ENCODE measurements at regions not wholly inside any gene's neighbourhood (a gene's known extent, or its start where the extent isn't known, plus 50 kb on each side); places are given as distances from the start of the nearest gene placed in this dataset.
"Not testable (repeated sequence)": the region's sequence is repeated elsewhere in the genome, so short reads cannot be mapped to it uniquely, and the experiment has no call there.

DNA sequence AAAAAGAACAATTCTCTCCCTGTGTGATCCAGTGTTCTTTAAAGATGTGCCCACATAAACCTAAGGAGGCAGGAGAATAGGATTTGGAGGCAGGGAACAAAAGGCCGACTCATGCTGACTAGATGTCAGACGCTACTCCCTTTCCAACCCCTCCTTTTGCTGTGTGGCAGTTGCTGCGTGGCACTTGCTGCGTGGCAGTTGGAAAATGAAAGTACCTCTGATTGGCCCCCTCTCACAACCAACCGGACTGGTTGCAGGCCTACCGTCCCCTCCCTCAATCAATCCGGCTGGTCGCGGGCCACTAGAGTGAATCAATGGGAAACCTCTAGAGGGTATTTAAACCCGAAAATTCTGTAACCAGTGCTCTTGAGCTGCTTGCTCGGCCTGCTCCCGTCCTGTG, 551.0 kb downstream of the KIF4B start:
- TF ChIP-seq EZH2 (IDR thresholded peaks at IDR 0.05; ENCODE audit: borderline replicate concordance, low read depth, low read length, severe bottlenecking) = no peak
- TF ChIP-seq, protein P1, sequence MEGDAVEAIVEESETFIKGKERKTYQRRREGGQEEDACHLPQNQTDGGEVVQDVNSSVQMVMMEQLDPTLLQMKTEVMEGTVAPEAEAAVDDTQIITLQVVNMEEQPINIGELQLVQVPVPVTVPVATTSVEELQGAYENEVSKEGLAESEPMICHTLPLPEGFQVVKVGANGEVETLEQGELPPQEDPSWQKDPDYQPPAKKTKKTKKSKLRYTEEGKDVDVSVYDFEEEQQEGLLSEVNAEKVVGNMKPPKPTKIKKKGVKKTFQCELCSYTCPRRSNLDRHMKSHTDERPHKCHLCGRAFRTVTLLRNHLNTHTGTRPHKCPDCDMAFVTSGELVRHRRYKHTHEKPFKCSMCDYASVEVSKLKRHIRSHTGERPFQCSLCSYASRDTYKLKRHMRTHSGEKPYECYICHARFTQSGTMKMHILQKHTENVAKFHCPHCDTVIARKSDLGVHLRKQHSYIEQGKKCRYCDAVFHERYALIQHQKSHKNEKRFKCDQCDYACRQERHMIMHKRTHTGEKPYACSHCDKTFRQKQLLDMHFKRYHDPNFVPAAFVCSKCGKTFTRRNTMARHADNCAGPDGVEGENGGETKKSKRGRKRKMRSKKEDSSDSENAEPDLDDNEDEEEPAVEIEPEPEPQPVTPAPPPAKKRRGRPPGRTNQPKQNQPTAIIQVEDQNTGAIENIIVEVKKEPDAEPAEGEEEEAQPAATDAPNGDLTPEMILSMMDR (IDR thresholded peaks at IDR 0.05; ENCODE audit: borderline replicate concordance, extremely low read depth, low read length, poor library complexity, severe bottlenecking) = no peak
- H3K4me3 ChIP-seq (ENCODE audit: low read depth in 1 of 2, low read length in 2 of 2) = no peak overlapping the region
- no peak for DNase-seq

DNA sequence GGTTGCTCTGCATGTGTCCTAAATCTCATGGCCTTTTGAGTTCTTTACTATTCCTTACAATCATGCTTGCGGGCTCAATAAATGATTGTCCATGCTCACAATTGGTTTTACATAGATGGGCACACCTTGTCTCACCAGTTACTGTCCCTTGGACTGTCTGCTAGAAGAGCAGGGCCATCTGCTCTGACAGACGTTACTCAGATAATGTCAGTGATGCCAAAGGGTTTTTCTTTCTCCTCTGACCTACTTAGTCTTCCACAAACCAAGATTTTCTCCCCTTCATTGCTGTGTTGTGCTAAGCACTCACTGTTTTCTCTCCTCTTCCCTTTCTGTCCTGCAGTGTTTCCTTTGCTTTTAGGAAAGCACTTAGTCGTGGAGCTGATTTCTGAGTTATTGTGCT, 562.3 kb downstream of the KIF4B start:
- H3K36me3 ChIP-seq (ENCODE audit: insufficient read depth, low read length) = no peaks in the 10 kb centered on the region
- ATAC-seq (ENCODE audit: insufficient read depth, low read depth) (no peak), DNase-seq (no peak)
- H3K9ac ChIP-seq (ENCODE audit: low read depth, low read length) = no peak overlapping the region
- H2AFZ ChIP-seq (ENCODE audit: low read depth, low read length) = no peak overlapping the region
- H3K79me2 ChIP-seq (ENCODE audit: insufficient read depth, low read length) = no peaks in the 10 kb centered on the region
- TF ChIP-seq EZH2 (IDR thresholded peaks at IDR 0.05; ENCODE audit: borderline replicate concordance, low read depth, low read length, severe bottlenecking) = no peak
- TF ChIP-seq, protein P1 (IDR thresholded peaks at IDR 0.05; ENCODE audit: borderline replicate concordance, extremely low read depth, low read length, poor library complexity, severe bottlenecking) = no peak
- no peaks in the 10 kb centered on the region for H3K4me1 ChIP-seq (ENCODE audit: insufficient read depth, low read length)
- no peak overlapping the region for H3K4me3 ChIP-seq (ENCODE audit: low read depth in 1 of 2, low read length in 2 of 2)
- no peak overlapping the region for H3K4me2 ChIP-seq (ENCODE audit: insufficient read depth, low read length)
- H3K9me3 ChIP-seq (ENCODE audit: insufficient read depth, low read length, severe bottlenecking) = no peaks in the 10 kb centered on the region
- no peaks in the 10 kb centered on the region for H3K27me3 ChIP-seq (ENCODE audit: insufficient read depth, low read length, poor library complexity)
- no peak overlapping the region for H3K27ac ChIP-seq (ENCODE audit: low read length)
- H4K20me1 ChIP-seq (ENCODE audit: insufficient read depth, low read length) = no peaks in the 10 kb centered on the region

More for the DNA sequence above, 551.0 kb downstream of the KIF4B start:
- no peak overlapping the region for H2AFZ ChIP-seq (ENCODE audit: low read depth, low read length)
- no peak overlapping the region for H3K9ac ChIP-seq (ENCODE audit: low read depth, low read length)
- H3K27me3 ChIP-seq (ENCODE audit: insufficient read depth, low read length, poor library complexity) = no peaks in the 10 kb centered on the region
- H3K4me1 ChIP-seq (ENCODE audit: insufficient read depth, low read length) = no peaks in the 10 kb centered on the region
- H3K27ac ChIP-seq (ENCODE audit: low read length) = no peak overlapping the region
- no peaks in the 10 kb centered on the region for H4K20me1 ChIP-seq (ENCODE audit: insufficient read depth, low read length)
- ATAC-seq (ENCODE audit: insufficient read depth, low read depth) = no peak
- no peaks in the 10 kb centered on the region for H3K36me3 ChIP-seq (ENCODE audit: insufficient read depth, low read length)
- no peaks in the 10 kb centered on the region for H3K9me3 ChIP-seq (ENCODE audit: insufficient read depth, low read length, severe bottlenecking)
- no peaks in the 10 kb centered on the region for H3K79me2 ChIP-seq (ENCODE audit: insufficient read depth, low read length)
- H3K4me2 ChIP-seq (ENCODE audit: insufficient read depth, low read length) = no peak overlapping the region

DNA sequence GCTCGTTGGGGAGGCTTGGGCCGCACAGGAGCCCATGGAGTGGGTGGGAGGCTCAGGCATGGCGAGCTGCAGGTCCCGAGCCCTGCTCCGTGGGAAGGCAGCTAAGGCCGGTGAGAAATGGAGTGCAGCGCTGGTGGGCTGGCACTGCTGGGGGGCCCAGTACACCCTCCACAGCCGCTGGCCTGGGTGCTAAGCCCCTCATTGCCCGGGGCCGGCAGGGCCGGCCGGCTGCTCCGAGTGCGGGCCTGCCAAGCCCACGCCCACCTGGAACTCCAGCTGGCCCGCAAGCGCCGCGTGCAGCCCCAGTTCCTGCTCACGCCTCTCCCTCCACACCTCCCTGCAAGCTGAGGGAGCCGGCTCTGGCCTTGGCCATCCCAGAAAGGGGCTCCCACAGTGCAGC, 573.3 kb downstream of the KIF4B start:
- H4K20me1 ChIP-seq (ENCODE audit: insufficient read depth, low read length); DNase-seq: not testable (repeated sequence)

DNA sequence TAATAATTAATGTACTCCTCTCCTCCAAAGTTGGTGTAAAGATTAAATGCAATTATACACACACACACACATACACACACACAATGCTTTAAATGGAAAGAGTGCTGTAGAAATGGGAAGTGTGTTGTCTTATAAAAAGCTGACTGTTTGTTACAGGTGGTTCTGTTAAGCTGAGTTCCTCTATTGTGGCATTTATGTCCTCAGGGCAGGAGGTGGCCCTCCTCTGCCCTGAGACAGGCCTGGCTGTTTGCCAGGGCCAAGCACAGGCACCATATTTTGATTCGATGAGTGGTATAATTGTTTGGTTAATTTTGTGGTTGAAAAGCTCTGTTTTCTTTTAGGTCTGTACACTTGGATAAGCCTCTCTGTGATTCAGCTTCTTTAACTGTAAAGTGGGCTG, 573.9 kb downstream of the KIF4B start:
- H3K4me3 ChIP-seq (ENCODE audit: low read depth in 1 of 2, low read length in 2 of 2) = no peak overlapping the region
- no peaks in the 10 kb centered on the region for H3K4me1 ChIP-seq (ENCODE audit: insufficient read depth, low read length)
- no peaks in the 10 kb centered on the region for H3K9me3 ChIP-seq (ENCODE audit: insufficient read depth, low read length, severe bottlenecking)
- TF ChIP-seq EZH2 (IDR thresholded peaks at IDR 0.05; ENCODE audit: borderline replicate concordance, low read depth, low read length, severe bottlenecking) = no peak
- TF ChIP-seq, protein P1 (IDR thresholded peaks at IDR 0.05; ENCODE audit: borderline replicate concordance, extremely low read depth, low read length, poor library complexity, severe bottlenecking) = no peak
- no peak overlapping the region for H3K27ac ChIP-seq (ENCODE audit: low read length)
- no peak overlapping the region for H3K4me2 ChIP-seq (ENCODE audit: insufficient read depth, low read length)
- no peaks in the 10 kb centered on the region for H3K79me2 ChIP-seq (ENCODE audit: insufficient read depth, low read length)
- no peak overlapping the region for H2AFZ ChIP-seq (ENCODE audit: low read depth, low read length)
- ATAC-seq (ENCODE audit: insufficient read depth, low read depth) (no peak), DNase-seq (no peak)
- no peaks in the 10 kb centered on the region for H3K36me3 ChIP-seq (ENCODE audit: insufficient read depth, low read length)
- no peaks in the 10 kb centered on the region for H3K27me3 ChIP-seq (ENCODE audit: insufficient read depth, low read length, poor library complexity)
- H3K9ac ChIP-seq (ENCODE audit: low read depth, low read length) = no peak overlapping the region
- no peaks in the 10 kb centered on the region for H4K20me1 ChIP-seq (ENCODE audit: insufficient read depth, low read length)

More for the DNA sequence above, 573.3 kb downstream of the KIF4B start:
- H2AFZ ChIP-seq (ENCODE audit: low read depth, low read length); H3K79me2 ChIP-seq (ENCODE audit: insufficient read depth, low read length); ATAC-seq (ENCODE audit: insufficient read depth, low read depth); H3K4me3 ChIP-seq (ENCODE audit: low read depth in 1 of 2, low read length in 2 of 2); H3K27ac ChIP-seq (ENCODE audit: low read length); H3K9me3 ChIP-seq (ENCODE audit: insufficient read depth, low read length, severe bottlenecking); H3K4me2 ChIP-seq (ENCODE audit: insufficient read depth, low read length); H3K4me1 ChIP-seq (ENCODE audit: insufficient read depth, low read length); H3K27me3 ChIP-seq (ENCODE audit: insufficient read depth, low read length, poor library complexity); H3K36me3 ChIP-seq (ENCODE audit: insufficient read depth, low read length); H3K9ac ChIP-seq (ENCODE audit: low read depth, low read length): not testable (repeated sequence)

Measured in DND-41 (cell line).